Uterus (tissue), 2 donors: ENCODE measurements at regions not wholly inside any gene's neighbourhood (a gene's known extent, or its start where the extent isn't known, plus 50 kb on each side); places are given as distances from the start of the nearest gene placed in this dataset.

Experiments
- CTCF ChIP-seq, 4 experiments: fragments of 200-600 bp in 2 of 4; fragments of 450-650 bp in 2 of 4; sonication (generic) in 2 of 4; IDR thresholded peaks; one replicate each; pipeline ENCODE4 v1.5.1; 2016 to 2019; ENCODE audit warnings: antibody characterized with exemption in 4 of 4, mild to moderate bottlenecking in 2 of 4, moderate library complexity in 1 of 4
- POLR2A ChIP-seq, 2 donors: fragments of 450-650 bp; IDR thresholded peaks; one replicate each; pipeline ENCODE4 v1.6.1; 2016; ENCODE audit warnings: antibody characterized with exemption in 2 of 2, mild to moderate bottlenecking in 1 of 2, moderate library complexity in 1 of 2

GRCh38 chr13:39803851-39804250 is 148.4 kb downstream of the COG6 start:
- no peak for TF ChIP-seq CTCF (IDR thresholded peaks at IDR 0.05)
- no peak for TF ChIP-seq POLR2A (IDR thresholded peaks at IDR 0.05)
